ENCODE measurements at regions not wholly inside any gene's neighbourhood (a gene's known extent, or its start where the extent isn't known, plus 50 kb on each side); places are given as distances from the start of the nearest gene placed in this dataset.
A peak's percentile ranks its signal among the peaks of the same experiment; 100 is the strongest.
"Not testable (repeated sequence)": the region's sequence is repeated elsewhere in the genome, so short reads cannot be mapped to it uniquely, and the experiment has no call there.

DNA sequence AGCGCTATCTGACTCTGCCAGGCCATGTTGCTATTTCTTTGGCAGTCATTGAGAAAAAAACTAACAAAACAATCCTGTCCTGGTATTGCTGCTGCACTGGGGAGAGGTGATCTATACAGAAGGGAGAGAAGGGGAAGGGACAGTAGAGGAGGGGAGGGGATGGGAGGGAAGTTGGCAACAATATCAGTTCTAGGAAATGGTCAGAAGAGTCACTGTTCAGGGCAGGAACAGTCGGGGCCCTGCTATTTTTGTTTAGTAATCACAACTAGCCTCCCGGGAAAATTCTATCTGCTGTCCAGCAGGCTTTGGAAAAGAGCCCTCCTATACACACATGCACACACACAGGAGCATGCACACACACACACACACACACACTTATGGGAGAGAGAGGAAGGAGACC is 142.3 kb upstream of the CARMIL1 start:
- ATAC-seq (peak; percentile 42), DNase-seq (no peak)
- Histone ChIP-seq H3K4me3 (no peak overlapping the region), H3K4me1 (ENCODE audit: low read depth) (peaks cover 14% of the 10 kb centered on the region), H3K9me3 (peaks cover 7% of the 10 kb centered on the region), H3K36me3 (ENCODE audit: low read depth) (no peaks in the 10 kb centered on the region)
- TF ChIP-seq, protein P1, sequence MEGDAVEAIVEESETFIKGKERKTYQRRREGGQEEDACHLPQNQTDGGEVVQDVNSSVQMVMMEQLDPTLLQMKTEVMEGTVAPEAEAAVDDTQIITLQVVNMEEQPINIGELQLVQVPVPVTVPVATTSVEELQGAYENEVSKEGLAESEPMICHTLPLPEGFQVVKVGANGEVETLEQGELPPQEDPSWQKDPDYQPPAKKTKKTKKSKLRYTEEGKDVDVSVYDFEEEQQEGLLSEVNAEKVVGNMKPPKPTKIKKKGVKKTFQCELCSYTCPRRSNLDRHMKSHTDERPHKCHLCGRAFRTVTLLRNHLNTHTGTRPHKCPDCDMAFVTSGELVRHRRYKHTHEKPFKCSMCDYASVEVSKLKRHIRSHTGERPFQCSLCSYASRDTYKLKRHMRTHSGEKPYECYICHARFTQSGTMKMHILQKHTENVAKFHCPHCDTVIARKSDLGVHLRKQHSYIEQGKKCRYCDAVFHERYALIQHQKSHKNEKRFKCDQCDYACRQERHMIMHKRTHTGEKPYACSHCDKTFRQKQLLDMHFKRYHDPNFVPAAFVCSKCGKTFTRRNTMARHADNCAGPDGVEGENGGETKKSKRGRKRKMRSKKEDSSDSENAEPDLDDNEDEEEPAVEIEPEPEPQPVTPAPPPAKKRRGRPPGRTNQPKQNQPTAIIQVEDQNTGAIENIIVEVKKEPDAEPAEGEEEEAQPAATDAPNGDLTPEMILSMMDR (IDR thresholded peaks at IDR 0.05): no peak
- intact Hi-C loops (cut with DNase I, micrococcal nuclease): no loop called here

DNA sequence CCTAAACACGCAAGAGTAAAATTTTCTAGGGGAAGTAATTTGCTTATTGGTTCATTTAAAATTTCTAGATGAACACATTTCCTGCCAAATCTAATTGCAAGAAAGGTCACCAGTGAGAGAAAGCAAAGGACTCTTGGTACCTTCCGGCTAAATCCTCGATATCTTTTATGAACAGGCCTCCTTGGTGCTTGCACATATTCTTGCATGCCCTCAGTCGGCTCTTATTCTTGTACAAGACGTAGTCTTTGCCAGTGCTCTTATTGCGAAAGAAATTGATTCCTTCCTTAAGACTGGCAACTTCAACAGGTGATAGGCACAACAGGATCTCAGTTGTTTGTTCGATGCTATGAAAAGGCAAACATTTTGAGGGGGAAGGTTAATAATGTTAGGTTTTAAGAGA is 141.7 kb upstream of the CARMIL1 start:
- Histone ChIP-seq H3K4me1 (ENCODE audit: low read depth) (peaks cover 14% of the 10 kb centered on the region), H3K36me3 (ENCODE audit: low read depth) (no peaks in the 10 kb centered on the region), H3K9me3 (peaks cover 7% of the 10 kb centered on the region), H3K4me3 (no peak overlapping the region)
- ATAC-seq (peak; percentile 28), DNase-seq (no peak)
- TF ChIP-seq, protein P1 (IDR thresholded peaks at IDR 0.05): no peak
- intact Hi-C loops (cut with DNase I, micrococcal nuclease): no loop called here

DNA sequence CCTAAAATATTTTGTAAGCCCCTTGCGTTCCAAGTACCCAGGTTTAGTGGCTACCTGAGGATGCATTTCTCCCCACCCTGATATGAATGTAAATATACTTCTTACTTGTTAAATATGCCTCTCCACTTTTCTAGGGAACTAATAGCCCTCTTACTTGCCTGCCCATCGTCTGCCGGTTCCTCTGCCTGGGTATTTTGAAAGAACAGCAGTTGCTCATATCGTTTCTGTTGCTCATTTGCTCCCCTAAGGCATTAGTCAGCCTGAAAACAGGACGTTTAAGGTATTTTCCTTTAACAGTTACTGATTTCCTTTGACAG is 141.3 kb upstream of the CARMIL1 start:
- intact Hi-C loops (cut with DNase I, micrococcal nuclease): no loop called here
- peak overlapping the region; percentile 6 for H3K4me3 ChIP-seq
- DNase-seq: no peak
- TF ChIP-seq, protein P1 (IDR thresholded peaks at IDR 0.05): no peak
- no peak for ATAC-seq
- no peaks in the 10 kb centered on the region for H3K36me3 ChIP-seq (ENCODE audit: low read depth)
- peaks cover 6% of the 10 kb centered on the region for H3K9me3 ChIP-seq
- H3K4me1 ChIP-seq (ENCODE audit: low read depth): peaks cover 14% of the 10 kb centered on the region

DNA sequence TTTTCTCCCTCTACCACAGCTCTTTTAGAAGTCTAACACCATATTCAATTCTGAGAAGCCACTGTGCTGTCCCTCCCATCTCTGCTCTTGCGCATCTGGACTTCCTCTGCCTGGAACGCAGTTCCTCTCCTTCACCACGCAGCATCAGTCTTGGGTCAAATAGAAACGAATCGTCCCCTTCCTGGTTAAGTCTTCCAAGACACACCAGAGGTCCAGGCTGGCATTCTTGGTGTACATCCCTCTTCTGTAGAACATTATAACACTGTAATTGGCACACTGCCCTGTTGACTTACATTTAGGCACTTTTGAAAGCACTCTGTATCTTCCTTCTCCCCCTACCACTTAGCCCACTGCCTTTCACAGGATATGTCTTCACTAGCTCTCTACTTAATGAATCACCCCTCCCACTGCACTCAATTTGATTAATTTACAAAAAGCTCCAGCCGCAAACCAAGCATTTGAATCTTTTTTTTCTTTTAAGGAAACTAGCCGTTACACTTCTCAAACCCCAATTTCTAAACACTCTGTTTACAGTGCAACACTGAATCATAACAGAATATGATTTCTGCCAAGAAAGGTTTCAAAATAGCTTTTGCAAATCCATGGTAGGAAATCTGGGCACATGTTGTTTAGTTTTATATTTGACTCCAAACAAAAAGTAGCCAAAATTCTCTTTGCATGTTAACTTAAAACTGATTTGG is 140.8 kb upstream of the CARMIL1 start:
- TF ChIP-seq, protein P1 (IDR thresholded peaks at IDR 0.05): no peak
- DNase-seq (peak; percentile 44 to 65 (median 57)), ATAC-seq (peak; percentile 91)
- peaks cover 1% of the 10 kb centered on the region for H3K9me3 ChIP-seq
- peak overlapping the region; percentile 6 for H3K4me3 ChIP-seq
- H3K36me3 ChIP-seq (ENCODE audit: low read depth): no peaks in the 10 kb centered on the region
- intact Hi-C loops (cut with DNase I, micrococcal nuclease): no loop called here
- peaks cover 14% of the 10 kb centered on the region for H3K4me1 ChIP-seq (ENCODE audit: low read depth)

DNA sequence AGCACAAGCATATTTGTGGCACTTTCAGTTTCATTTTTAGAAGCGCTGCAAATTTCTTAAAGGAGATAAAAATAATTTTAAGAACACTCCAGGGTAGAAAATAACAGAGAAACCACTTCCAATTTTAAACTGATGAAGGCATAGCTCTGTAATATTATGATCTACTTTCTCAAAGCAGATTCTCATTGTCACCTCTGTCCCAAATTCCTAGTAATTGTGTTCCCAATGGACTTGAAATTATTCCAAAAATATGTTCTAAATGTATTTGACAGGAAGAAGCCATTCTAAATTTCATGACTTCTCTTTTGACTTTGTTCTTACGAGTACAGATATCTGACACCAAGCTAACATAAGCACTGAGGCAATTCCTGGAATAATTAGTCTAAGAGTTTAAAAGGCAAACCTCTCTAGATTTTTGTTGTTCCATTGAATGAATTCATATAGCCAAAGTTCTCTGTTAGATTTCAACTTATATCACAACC is 140.2 kb upstream of the CARMIL1 start:
- DNase-seq (no peak), ATAC-seq (no peak)
- Histone ChIP-seq H3K36me3 (ENCODE audit: low read depth) (no peaks in the 10 kb centered on the region), H3K4me1 (ENCODE audit: low read depth) (peaks cover 14% of the 10 kb centered on the region), H3K9me3 (no peaks in the 10 kb centered on the region), H3K4me3 (no peak overlapping the region)
- TF ChIP-seq, protein P1 (IDR thresholded peaks at IDR 0.05): no peak
- intact Hi-C loops (cut with DNase I, micrococcal nuclease): no loop called here

DNA sequence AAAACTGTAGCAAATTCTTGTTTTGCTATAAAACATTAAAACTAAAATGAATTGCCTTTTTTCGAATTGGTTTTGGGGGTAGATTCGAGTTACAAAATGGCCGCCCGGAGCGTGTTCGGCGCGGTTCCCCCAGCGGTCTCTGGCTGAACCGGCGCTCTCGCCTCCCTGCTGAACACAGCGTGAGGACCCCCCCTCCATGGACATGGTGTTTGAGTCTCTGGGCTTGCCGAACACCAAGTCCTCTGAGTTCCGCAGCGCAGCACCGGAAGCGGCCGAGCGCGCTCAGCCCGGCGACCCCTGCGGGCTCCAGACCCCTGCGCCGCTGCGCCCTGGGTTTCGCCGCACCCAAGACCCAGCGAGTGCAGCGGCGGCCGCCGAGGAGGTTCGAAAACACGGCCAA is 139.6 kb upstream of the CARMIL1 start:
- ATAC-seq; H3K9me3 ChIP-seq; H3K36me3 ChIP-seq (ENCODE audit: low read depth); H3K4me3 ChIP-seq; intact Hi-C loops (cut with DNase I, micrococcal nuclease): not testable (repeated sequence)
- peak in 2 of 3 donors; percentile 37 to 55 for DNase-seq
- peaks cover 14% of the 10 kb centered on the region for H3K4me1 ChIP-seq (ENCODE audit: low read depth)

Data from mucosa of descending colon (tissue), 3 donors.